Transverse colon (tissue), 4 donors: ENCODE measurements at regions not wholly inside any gene's neighbourhood (a gene's known extent, or its start where the extent isn't known, plus 50 kb on each side); places are given as distances from the start of the nearest gene placed in this dataset.
"Not testable (repeated sequence)": the region's sequence is repeated elsewhere in the genome, so short reads cannot be mapped to it uniquely, and the experiment has no call there.

Source experiments
- DNase-seq: peaks from one replicate; pipeline ENCODE4 v3.0.0-alpha.2; 2019
- H3K27ac ChIP-seq, 4 donors: fragments of 200-600 bp; sonication (generic); 2 replicates each; pipeline ENCODE4 v1.5.1; 2016 to 2018; ENCODE audit warnings: inconsistent platforms in 4 of 4
- H3K27me3 ChIP-seq: fragments of 200-600 bp; sonication (generic); 2 replicates; pipeline ENCODE4 v1.5.1; 2017; ENCODE audit warnings: inconsistent platforms
- H3K36me3 ChIP-seq, 4 donors: fragments of 200-600 bp; sonication (generic); 2 replicates each; pipeline ENCODE4 v1.5.1; 2017 to 2019; ENCODE audit warnings: inconsistent platforms in 4 of 4
- H3K4me1 ChIP-seq, 4 donors: fragments of 200-600 bp; sonication (generic); 2 replicates each; pipeline ENCODE4 v1.5.1; 2017 to 2020; ENCODE audit warnings: inconsistent platforms in 4 of 4
- H3K4me3 ChIP-seq, 4 donors: fragments of 200-600 bp; sonication (generic); 1 replicate in 1 of 4; 2 replicates in 3 of 4; pipeline versions ENCODE4 v1.5.1 to v1.6.1; 2017 to 2019; ENCODE audit warnings: inconsistent platforms in 4 of 4
- H3K9me3 ChIP-seq, 2 donors: fragments of 200-600 bp; sonication (generic); 2 replicates each; pipeline ENCODE4 v1.5.1; 2017 to 2019; ENCODE audit warnings: inconsistent platforms in 2 of 2
- EP300 ChIP-seq: sonication (generic); formaldehyde crosslinking; IDR thresholded peaks from one replicate; pipeline ENCODE4 v1.6.1; 2017; ENCODE audit warnings: antibody characterized with exemption, low read depth
- POLR2A ChIP-seq: fragments of 450-650 bp; IDR thresholded peaks from one replicate; pipeline ENCODE4 v1.6.1; 2016; ENCODE audit warnings: antibody characterized with exemption, mild to moderate bottlenecking, moderate library complexity
- POLR2AphosphoS5 ChIP-seq, 3 donors: sonication (generic); formaldehyde crosslinking; IDR thresholded peaks; one replicate each; pipeline ENCODE4 v1.6.1; 2016; ENCODE audit warnings: antibody characterized with exemption in 3 of 3
- WGBS, 2 donors: methylation state at CpG; one replicate each; pipeline ENCODE4 v1.1.5; 2018; ENCODE audit warnings: low coverage in 1 of 2; 5-methylcytosine and 5-hydroxymethylcytosine counted together
- in situ Hi-C, 4 donors: fragments of 200-750 bp; cut with MboI; loops; one replicate each; pipeline versions ENCODE4 v1.15.0 to v1.15.1; 2017; ENCODE audit warnings: low sequenced_read_pairs in 3 of 4, low pct_ligation_motif_present in 1 of 4, low pct_unique_long_range_greater_than_20kb in 1 of 4
- intact Hi-C: fragments of 100-400 bp; cut with DNase I; formaldehyde crosslinking; loops from one replicate; pipeline ENCODE4 v1.15.1; 2023; ENCODE audit warnings: low total_unique reads
- TF ChIP-seq, protein P1 (sequence below), 5 experiments: fragments of 200-600 bp in 3 of 5; fragments of 450-650 bp in 2 of 5; sonication (generic) in 3 of 5; IDR thresholded peaks; 1 replicate in 2 of 5; 2 replicates in 3 of 5; pipeline ENCODE4 v1.5.1; 2016 to 2017; ENCODE audit warnings: antibody characterized with exemption in 5 of 5, inconsistent platforms in 3 of 5, mild to moderate bottlenecking in 2 of 5, moderate library complexity in 1 of 5

GRCh38 chr4:31192341-31192740 is 472.2 kb downstream of the PCDH7 start:
- 85 to 97% methylated on average over 2 of the region's 2 CpGs for WGBS, 2 donors
- intact Hi-C loops = no loop called here
- Histone ChIP-seq H3K36me3 (no peaks in the 10 kb centered on the region), H3K9me3 (no peaks in the 10 kb centered on the region), H3K27me3 (no peaks in the 10 kb centered on the region), H3K4me1 (no peaks in the 10 kb centered on the region), H3K4me3 (no peak overlapping the region), H3K27ac (no peak overlapping the region)
- TF ChIP-seq POLR2AphosphoS5 (IDR thresholded peaks at IDR 0.05) = no peak
- no peak for TF ChIP-seq EP300
- TF ChIP-seq, protein P1, sequence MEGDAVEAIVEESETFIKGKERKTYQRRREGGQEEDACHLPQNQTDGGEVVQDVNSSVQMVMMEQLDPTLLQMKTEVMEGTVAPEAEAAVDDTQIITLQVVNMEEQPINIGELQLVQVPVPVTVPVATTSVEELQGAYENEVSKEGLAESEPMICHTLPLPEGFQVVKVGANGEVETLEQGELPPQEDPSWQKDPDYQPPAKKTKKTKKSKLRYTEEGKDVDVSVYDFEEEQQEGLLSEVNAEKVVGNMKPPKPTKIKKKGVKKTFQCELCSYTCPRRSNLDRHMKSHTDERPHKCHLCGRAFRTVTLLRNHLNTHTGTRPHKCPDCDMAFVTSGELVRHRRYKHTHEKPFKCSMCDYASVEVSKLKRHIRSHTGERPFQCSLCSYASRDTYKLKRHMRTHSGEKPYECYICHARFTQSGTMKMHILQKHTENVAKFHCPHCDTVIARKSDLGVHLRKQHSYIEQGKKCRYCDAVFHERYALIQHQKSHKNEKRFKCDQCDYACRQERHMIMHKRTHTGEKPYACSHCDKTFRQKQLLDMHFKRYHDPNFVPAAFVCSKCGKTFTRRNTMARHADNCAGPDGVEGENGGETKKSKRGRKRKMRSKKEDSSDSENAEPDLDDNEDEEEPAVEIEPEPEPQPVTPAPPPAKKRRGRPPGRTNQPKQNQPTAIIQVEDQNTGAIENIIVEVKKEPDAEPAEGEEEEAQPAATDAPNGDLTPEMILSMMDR (IDR thresholded peaks at IDR 0.05) = no peak
- no peak for TF ChIP-seq POLR2A
- in situ Hi-C loops = no loop called here
- DNase-seq = no peak

DNA sequence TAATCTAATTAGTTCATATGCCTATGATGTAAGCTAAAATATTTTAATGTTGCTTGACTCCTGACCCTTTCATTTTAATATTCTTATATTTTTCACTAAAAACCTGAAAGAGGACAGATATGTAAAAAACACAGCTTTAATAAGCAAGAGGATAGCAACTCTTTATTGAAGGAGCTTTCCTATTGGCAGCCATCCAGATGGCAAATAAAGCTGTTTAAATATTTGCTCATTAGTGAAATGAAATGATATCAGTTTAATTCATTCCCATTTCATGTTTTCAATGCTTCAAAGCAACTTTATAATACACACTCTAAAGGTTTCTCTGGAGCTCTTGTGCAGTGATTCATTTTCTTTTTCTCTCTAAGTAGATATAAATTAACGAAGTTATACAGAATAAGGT is 473.4 kb downstream of the PCDH7 start:
- H3K27me3 ChIP-seq = no peaks in the 10 kb centered on the region
- 43 to 47% methylated on average over 1 of the region's 1 CpG for whole genome bisulfite sequencing, 2 donors

DNA sequence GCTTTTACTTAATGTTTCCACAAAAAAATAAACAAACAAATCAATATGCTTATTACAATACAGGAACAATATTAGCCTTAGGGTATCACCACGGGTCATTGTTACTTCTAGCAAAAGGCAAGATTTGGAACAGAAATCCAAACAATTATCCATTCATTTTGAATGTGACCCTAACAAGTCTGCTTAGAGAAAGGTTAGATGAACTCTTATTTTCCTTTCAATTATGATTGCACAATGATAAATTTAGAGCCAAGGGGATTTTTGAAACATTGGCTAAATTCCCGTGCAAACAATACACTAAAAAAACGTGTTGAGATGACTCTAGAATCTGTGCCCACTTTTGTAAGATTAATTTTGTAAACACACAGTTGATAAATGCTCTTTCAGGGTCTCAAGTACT is 474.7 kb downstream of the PCDH7 start:
- 58 to 72% methylated on average over 3 of the region's 3 CpGs for WGBS, 2 donors
- no peak overlapping the region for H3K4me3 ChIP-seq
- no peaks in the 10 kb centered on the region for H3K36me3 ChIP-seq
- intact Hi-C loops = no loop called here
- H3K4me1 ChIP-seq = no peaks in the 10 kb centered on the region
- TF ChIP-seq EP300 (no peak), POLR2A (no peak)
- TF ChIP-seq, protein P1 (IDR thresholded peaks at IDR 0.05) = no peak
- in situ Hi-C loops = no loop called here
- H3K9me3 ChIP-seq = no peaks in the 10 kb centered on the region
- H3K27me3 ChIP-seq = no peaks in the 10 kb centered on the region
- DNase-seq = no peak
- H3K27ac ChIP-seq = no peak overlapping the region

More for the DNA sequence above, 473.4 kb downstream of the PCDH7 start:
- H3K36me3 ChIP-seq = no peaks in the 10 kb centered on the region
- in situ Hi-C loops (no loop called here), intact Hi-C loops (no loop called here)
- no peak overlapping the region for H3K27ac ChIP-seq
- no peaks in the 10 kb centered on the region for H3K4me1 ChIP-seq
- no peaks in the 10 kb centered on the region for H3K9me3 ChIP-seq
- TF ChIP-seq EP300 (no peak), POLR2A (no peak), POLR2AphosphoS5 (IDR thresholded peaks at IDR 0.05) (no peak)
- TF ChIP-seq, protein P1 (IDR thresholded peaks at IDR 0.05) = no peak
- DNase-seq = no peak
- H3K4me3 ChIP-seq = no peak overlapping the region

- H3K4me3 ChIP-seq = no peak overlapping the region
- TF ChIP-seq EP300 (no peak), POLR2A (no peak), POLR2AphosphoS5 (IDR thresholded peaks at IDR 0.05) (no peak)
- TF ChIP-seq, protein P1 (IDR thresholded peaks at IDR 0.05) = no peak
- no peaks in the 10 kb centered on the region for H3K27me3 ChIP-seq
- H3K4me1 ChIP-seq = no peaks in the 10 kb centered on the region
- H3K27ac ChIP-seq = no peak overlapping the region
- in situ Hi-C loops (no loop called here), intact Hi-C loops (no loop called here)
- WGBS, 2 donors = 85% methylated on average over 5 of the region's 5 CpGs; no CpG with 5 or more reads in 1 of the 2 donors
- no peaks in the 10 kb centered on the region for H3K9me3 ChIP-seq
- no peaks in the 10 kb centered on the region for H3K36me3 ChIP-seq
- no peak for DNase-seq
These were observed 479.5 kb downstream of the PCDH7 start for GRCh38 chr4:31199644-31200043.

GRCh38 chr4:31202054-31202453 is 481.9 kb downstream of the PCDH7 start:
- H3K9me3 ChIP-seq, H3K27me3 ChIP-seq, DNase-seq, H3K4me1 ChIP-seq, H3K4me3 ChIP-seq, H3K27ac ChIP-seq, in situ Hi-C loops, intact Hi-C loops, H3K36me3 ChIP-seq: not testable (repeated sequence)
- 87 to 91% methylated on average over 5 to 9 of the region's 9 CpGs for WGBS, 2 donors
